IMR-90 (cell line): ENCODE measurements at regions not wholly inside any gene's neighbourhood (a gene's known extent, or its start where the extent isn't known, plus 50 kb on each side); places are given as distances from the start of the nearest gene placed in this dataset.

ENCODE experiments used
- ATAC-seq: fragments of 200-7000 bp; cut with Tn5 transposase; 2 replicates; pipeline ENCODE4 v1.9.1; 2020; ENCODE audit warnings: low read depth, mild to moderate bottlenecking, moderate library complexity
- BruUV-seq: library from RNA; stranded (reverse); fragments of 400-500 nt; replicated peaks from 2 replicates; lab custom pipeline; 2021; lab: Mats Ljungman, UMichigan
- CTCF ChIA-PET: fragments of 300-600 bp; formaldehyde crosslinking; extraction: SDS; loops from one replicate; lab custom pipeline; 2021; ENCODE audit warnings: antibody characterized with exemption; lab: Yijun Ruan, JAX
- POLR2A ChIA-PET: fragments of 300-600 bp; sonication (Branson Sonifier 250); formaldehyde crosslinking; loops from one replicate; lab custom pipeline; 2022; ENCODE audit warnings: antibody characterized with exemption; ENCODE audit not compliant: unreplicated experiment; lab: Charles Lee
- DNase-seq: peaks from one replicate; pipeline ENCODE4 v3.0.0; 2013
- H2AFZ ChIP-seq: replicated peaks from 2 replicates; pipeline ENCODE3; 2013; ENCODE audit warnings: low read length, mild to moderate bottlenecking; ENCODE audit not compliant: poor library complexity
- H2AK5ac ChIP-seq: 2 replicates; pipeline ENCODE4 v1.6.1; 2013; ENCODE audit warnings: low read depth, low read length, inconsistent platforms
- H2AK9ac ChIP-seq: replicated peaks from 2 replicates; pipeline ENCODE3; 2013; ENCODE audit warnings: mild to moderate bottlenecking, low read depth, low read length, moderate library complexity; ENCODE audit not compliant: poor library complexity
- H2BK120ac ChIP-seq: 2 replicates; pipeline ENCODE4 v1.6.1; 2013; ENCODE audit warnings: low read depth, low read length, inconsistent platforms
- H2BK15ac ChIP-seq: 3 replicates; pipeline ENCODE4 v1.6.1; 2013; ENCODE audit warnings: low read depth, low read length, inconsistent platforms
- H2BK20ac ChIP-seq: 2 replicates; pipeline ENCODE4 v1.6.1; 2013; ENCODE audit warnings: low read depth, mild to moderate bottlenecking, inconsistent platforms, low read length, moderate library complexity
- H2BK5ac ChIP-seq: 2 replicates; pipeline ENCODE4 v1.6.1; 2013; ENCODE audit warnings: mild to moderate bottlenecking, low read depth, low read length, inconsistent platforms; ENCODE audit not compliant: poor library complexity, severe bottlenecking
- H3K14ac ChIP-seq: replicated peaks from 2 replicates; pipeline ENCODE4 v1.6.1; 2013; ENCODE audit warnings: low read depth, low read length, inconsistent platforms
- H3K18ac ChIP-seq: 2 replicates; pipeline ENCODE4 v1.6.1; 2013; ENCODE audit warnings: low read depth, low read length, control low read depth
- H3K23ac ChIP-seq: 2 replicates; pipeline ENCODE4 v1.6.1; 2013; ENCODE audit warnings: low read depth, low read length, inconsistent platforms
- H3K27ac ChIP-seq: 2 replicates; pipeline ENCODE4 v1.5.1; 2013; ENCODE audit warnings: mild to moderate bottlenecking, control low read depth, low read length; ENCODE audit not compliant: insufficient read depth
- H3K27me3 ChIP-seq: 2 replicates; pipeline ENCODE4 v1.6.1; 2013; ENCODE audit warnings: low read length; ENCODE audit not compliant: control insufficient read depth, insufficient read depth
- H3K36me3 ChIP-seq: 2 replicates; pipeline ENCODE4 v1.6.1; 2013; ENCODE audit warnings: low read length, mixed read lengths; ENCODE audit not compliant: control insufficient read depth, insufficient read depth
- H3K4ac ChIP-seq: 2 replicates; pipeline ENCODE4 v1.6.1; 2013; ENCODE audit warnings: low read depth, low read length, inconsistent platforms
- H3K4me1 ChIP-seq: 2 replicates; pipeline ENCODE4 v1.6.1; 2013; ENCODE audit warnings: low read length, mixed read lengths; ENCODE audit not compliant: control insufficient read depth, insufficient read depth
- H3K4me2 ChIP-seq: 2 replicates; pipeline ENCODE4 v1.6.1; 2013; ENCODE audit warnings: low read depth, mild to moderate bottlenecking, control low read depth, low read length, moderate library complexity
- H3K4me3 ChIP-seq: 2 replicates; pipeline ENCODE4 v1.5.1; 2013; ENCODE audit warnings: low read depth, mild to moderate bottlenecking, control low read depth, low read length, moderate library complexity; ENCODE audit not compliant: insufficient read depth
- H3K56ac ChIP-seq: 2 replicates; pipeline ENCODE4 v1.6.1; 2013; ENCODE audit warnings: low read length, inconsistent platforms; ENCODE audit not compliant: insufficient read depth; ENCODE audit errors: extremely low read depth
- H3K79me1 ChIP-seq, 2 experiments: 2 replicates each; pipeline ENCODE4 v1.6.1; 2013; ENCODE audit warnings: low read length in 2 of 2, inconsistent platforms in 1 of 2, low read depth in 1 of 2
- H3K9ac ChIP-seq: 2 replicates; pipeline ENCODE4 v1.6.1; 2013; ENCODE audit warnings: low read depth, low read length, control low read depth
- H3K9me1 ChIP-seq: 2 replicates; pipeline ENCODE4 v1.6.1; 2013; ENCODE audit warnings: low read length, inconsistent platforms; ENCODE audit not compliant: insufficient read depth
- H3K9me3 ChIP-seq: 2 replicates; pipeline ENCODE4 v1.6.1; 2013; ENCODE audit warnings: low read length; ENCODE audit not compliant: control insufficient read depth, insufficient read depth
- H4K20me1 ChIP-seq: 2 replicates; pipeline ENCODE4 v1.6.1; 2013; ENCODE audit warnings: low read length, inconsistent platforms; ENCODE audit not compliant: insufficient read depth
- H4K5ac ChIP-seq: 2 replicates; pipeline ENCODE4 v1.6.1; 2013; ENCODE audit warnings: mild to moderate bottlenecking, low read depth, low read length, control low read depth
- H4K8ac ChIP-seq, 2 experiments: 2 replicates each; pipeline ENCODE4 v1.6.1; 2013; ENCODE audit warnings: low read depth in 2 of 2, low read length in 2 of 2, control low read depth in 1 of 2, inconsistent platforms in 1 of 2
- H4K91ac ChIP-seq: 2 replicates; pipeline ENCODE4 v1.6.1; 2013; ENCODE audit warnings: low read depth, low read length, inconsistent platforms; ENCODE audit not compliant: insufficient read depth
- CHD1 ChIP-seq: IDR thresholded peaks from 2 replicates; pipeline ENCODE4 v1.6.1; 2012; ENCODE audit warnings: low read depth, low read length, improper control_type of control experiment
- CTCF ChIP-seq: conservative IDR thresholded peaks from 2 replicates; pipeline ENCODE4 v1.5.1; 2012; ENCODE audit warnings: mild to moderate bottlenecking, low read depth, low read length, improper control_type of control experiment
- ELK1 ChIP-seq: fragments of 150-350 bp; IDR thresholded peaks from 2 replicates; pipeline ENCODE4 v1.6.1; 2016; ENCODE audit warnings: low read depth, mild to moderate bottlenecking, low read length, moderate library complexity, borderline replicate concordance
- FOS ChIP-seq: fragments of 150-350 bp; IDR thresholded peaks from 2 replicates; pipeline ENCODE4 v1.6.1; 2016; ENCODE audit warnings: low read depth, low read length
- MAFK ChIP-seq: IDR thresholded peaks from 2 replicates; pipeline ENCODE4 v1.6.1; 2012; ENCODE audit warnings: low read depth, low read length, improper control_type of control experiment
- MAZ ChIP-seq: IDR thresholded peaks from 2 replicates; pipeline ENCODE4 v1.6.1; 2012; ENCODE audit warnings: low read depth, mild to moderate bottlenecking, low read length, improper control_type of control experiment, moderate library complexity, borderline replicate concordance
- MXI1 ChIP-seq: IDR thresholded peaks from 2 replicates; pipeline ENCODE4 v1.6.1; 2012; ENCODE audit warnings: low read depth, mild to moderate bottlenecking, low read length, moderate library complexity, borderline replicate concordance
- NFE2L2 ChIP-seq: fragments of 150-350 bp; IDR thresholded peaks from 2 replicates; pipeline ENCODE4 v1.6.1; 2016; ENCODE audit warnings: low read depth, mild to moderate bottlenecking, low read length
- POLR2A ChIP-seq: IDR thresholded peaks from 2 replicates; pipeline ENCODE4 v1.6.1; 2012; ENCODE audit warnings: mild to moderate bottlenecking, low read depth, low read length
- RAD21 ChIP-seq: IDR thresholded peaks from 2 replicates; pipeline ENCODE4 v1.6.1; 2012; ENCODE audit warnings: low read length, improper control_type of control experiment
- RCOR1 ChIP-seq: IDR thresholded peaks from 2 replicates; pipeline ENCODE4 v1.6.1; 2012; ENCODE audit warnings: mild to moderate bottlenecking, low read length, improper control_type of control experiment; ENCODE audit not compliant: insufficient replicate concordance
- RFX5 ChIP-seq: IDR thresholded peaks from 2 replicates; pipeline ENCODE4 v1.8.0; 2012; ENCODE audit warnings: low read depth, mild to moderate bottlenecking, low read length, moderate library complexity
- SMC3 ChIP-seq: fragments of 150-350 bp; IDR thresholded peaks from 2 replicates; pipeline ENCODE4 v1.6.1; 2016; ENCODE audit warnings: low read depth, mild to moderate bottlenecking, antibody characterized with exemption, low read length, moderate library complexity
- USF2 ChIP-seq: fragments of 150-350 bp; IDR thresholded peaks from 2 replicates; pipeline ENCODE4 v1.6.1; 2017; ENCODE audit warnings: mild to moderate bottlenecking, antibody characterized with exemption, low read length, low read depth
- WGBS, 2 experiments: methylation state at CpG; one replicate each; pipeline versions ENCODE4 v1.1.5 to v1.1.7; 2013; ENCODE audit warnings: missing lambda C conversion rate in 2 of 2; ENCODE audit not compliant: insufficient read length in 1 of 2; ENCODE audit errors: extremely low coverage in 2 of 2; 5-methylcytosine and 5-hydroxymethylcytosine counted together
- dilution Hi-C: fragments of 300-500 bp; cut with HindIII; formaldehyde crosslinking; loops from one replicate; pipeline ENCODE4 v1.14.3; 2018; ENCODE audit warnings: low sequenced_read_pairs; ENCODE audit not compliant: unreplicated experiment
- in situ Hi-C: fragments of 300-500 bp; cut with MboI; formaldehyde crosslinking; loops from 3 replicates; pipeline ENCODE4 v1.14.3; 2019; ENCODE audit warnings: low sequenced_read_pairs, inconsistent platforms, mixed read lengths
- intact Hi-C: fragments of 100-400 bp; cut with micrococcal nuclease; formaldehyde crosslinking; loops from 2 replicates; pipeline ENCODE4 v1.10.0; 2022

DNA sequence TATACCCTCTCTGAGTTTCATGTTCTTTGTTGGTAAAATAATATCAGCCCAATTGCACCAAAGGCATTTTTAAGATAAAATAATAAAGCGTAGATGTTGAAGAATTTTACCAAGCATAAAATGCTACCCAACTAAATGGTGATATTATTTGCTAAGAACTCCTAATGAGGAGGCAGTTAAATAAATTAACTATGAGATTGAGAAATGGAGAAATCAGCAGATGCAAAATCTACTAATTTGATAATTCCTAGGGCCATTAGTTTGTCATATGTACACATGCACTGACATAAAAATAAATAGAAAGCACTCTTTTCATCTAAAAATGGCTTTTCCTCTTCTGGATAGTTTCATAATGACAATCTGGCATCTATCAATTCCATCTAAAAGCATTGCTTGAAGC is 681.5 kb upstream of the FAM98A start:
- Histone ChIP-seq H2AFZ (no peak overlapping the region), H2AK9ac (no peak overlapping the region), H4K8ac (no peak overlapping the region), H4K91ac (no peak overlapping the region), H3K18ac (no peak overlapping the region), H3K14ac (no peak overlapping the region), H2AK5ac (no peak overlapping the region), H3K27me3 (no peaks in the 10 kb centered on the region), H3K4me2 (no peak overlapping the region), H3K9ac (no peak overlapping the region), H3K9me1 (no peaks in the 10 kb centered on the region), H3K79me1 (no peaks in the 10 kb centered on the region), H3K4ac (no peak overlapping the region), H3K23ac (no peak overlapping the region), H2BK120ac (no peak overlapping the region), H2BK15ac (no peak overlapping the region), H4K20me1 (no peaks in the 10 kb centered on the region), H3K4me1 (no peaks in the 10 kb centered on the region), H3K9me3 (peaks cover 7% of the 10 kb centered on the region), H3K27ac (no peak overlapping the region), H2BK20ac (no peak overlapping the region), H3K36me3 (no peaks in the 10 kb centered on the region), H4K5ac (no peak overlapping the region), H2BK5ac (no peak overlapping the region), H3K56ac (no peak overlapping the region), H3K4me3 (no peak overlapping the region)
- DNase-seq (no peak), ATAC-seq (no peak)
- CTCF ChIA-PET: no interaction called here
- dilution Hi-C loops (no loop called here), intact Hi-C loops (no loop called here), in situ Hi-C loops (no loop called here)
- WGBS, 2 experiments: no CpG with 5 or more reads among the region's 1 CpG
- TF ChIP-seq RCOR1: no peak
- no peak for TF ChIP-seq USF2
- TF ChIP-seq ELK1: no peak
- no peak for TF ChIP-seq MAZ
- TF ChIP-seq FOS: no peak
- TF ChIP-seq POLR2A: no peak
- no peak for TF ChIP-seq RFX5
- TF ChIP-seq CTCF: no peak
- no peak for TF ChIP-seq RAD21
- no peak for TF ChIP-seq SMC3
- TF ChIP-seq MXI1: no peak
- no peak for TF ChIP-seq MAFK
- no peak for TF ChIP-seq NFE2L2
- TF ChIP-seq CHD1: no peak
- POLR2A ChIA-PET: interaction anchor here (0.5 kb wide), 1 partner anchor 10 kb away, joined by 3 read pairs; no protein-coding TSS in a partner anchor
- BruUV-seq: no TSS peak
